IPS DF 6.9 (cell line): ENCODE measurements at regions not wholly inside any gene's neighbourhood (a gene's known extent, or its start where the extent isn't known, plus 50 kb on each side); places are given as distances from the start of the nearest gene placed in this dataset.
A peak's percentile ranks its signal among the peaks of the same experiment; 100 is the strongest.

Experiments used
- DNase-seq: peaks from one replicate; pipeline ENCODE4 v3.0.0-alpha.2; 2013; ENCODE audit warnings: low read depth, low spot score
- H3K27ac ChIP-seq: one replicate; pipeline ENCODE4 v1.5.1; 2013; ENCODE audit warnings: low read length, control low read depth
- H3K27me3 ChIP-seq: 2 replicates; pipeline ENCODE4 v1.6.1; 2013; ENCODE audit warnings: mild to moderate bottlenecking, low read length; ENCODE audit not compliant: control insufficient read depth, insufficient read depth
- H3K36me3 ChIP-seq: 2 replicates; pipeline ENCODE4 v1.6.1; 2013; ENCODE audit warnings: low read length; ENCODE audit not compliant: control insufficient read depth, insufficient read depth
- H3K4me1 ChIP-seq: 2 replicates; pipeline ENCODE4 v1.6.1; 2013; ENCODE audit warnings: low read length; ENCODE audit not compliant: control insufficient read depth, insufficient read depth
- H3K4me3 ChIP-seq: 2 replicates; pipeline ENCODE4 v1.5.1; 2013; ENCODE audit warnings: mild to moderate bottlenecking, low read length
- H3K9me3 ChIP-seq: 2 replicates; pipeline ENCODE4 v1.6.1; 2013; ENCODE audit warnings: low read length, inconsistent platforms; ENCODE audit not compliant: control insufficient read depth, insufficient read depth
- WGBS: extraction: QIAGEN DNeasy Blood & Tissue Kit; methylation state at CpG from one replicate; pipeline ENCODE4 v1.1.7; 2013; ENCODE audit warnings: mixed read lengths, missing lambda C conversion rate; ENCODE audit not compliant: insufficient read length, insufficient coverage; 5-methylcytosine and 5-hydroxymethylcytosine counted together

DNA sequence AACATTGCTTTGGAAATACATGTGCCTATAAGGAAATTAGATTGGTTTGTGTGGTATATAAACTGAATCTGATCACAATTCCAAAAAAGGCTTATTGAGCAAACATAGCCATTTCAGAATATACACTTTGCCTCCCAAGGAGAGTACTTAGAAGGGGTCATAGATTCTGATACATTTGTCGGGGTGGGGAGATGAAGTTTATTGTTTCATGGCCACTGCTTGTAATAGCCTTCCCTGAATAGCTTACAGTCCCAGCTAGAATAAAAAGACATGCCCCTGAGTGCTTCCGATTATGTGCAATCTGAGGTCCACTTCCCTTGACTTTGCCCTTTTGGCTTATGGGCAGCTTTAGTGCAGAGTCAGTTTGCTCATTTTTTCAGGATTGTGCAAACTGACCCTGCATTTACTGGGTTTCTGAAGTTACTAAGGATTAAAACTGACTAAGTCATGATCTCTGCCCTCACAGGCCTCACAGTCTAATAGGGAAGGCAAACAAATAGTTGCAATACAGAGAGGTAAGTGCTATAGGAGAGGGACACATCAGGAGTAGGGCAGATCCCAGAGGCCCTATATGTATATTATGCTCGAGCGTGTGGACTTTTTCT lies 184.2 kb downstream of the BLID start:
- Histone ChIP-seq H3K4me3 (no peak overlapping the region), H3K9me3 (no peaks in the 10 kb centered on the region), H3K4me1 (peaks cover 4% of the 10 kb centered on the region; the same call in 1 of the 2 replicates), H3K27ac (no peak overlapping the region), H3K27me3 (no peaks in the 10 kb centered on the region), H3K36me3 (no peaks in the 10 kb centered on the region)
- no CpG with 5 or more reads among the region's 4 CpGs for WGBS
- DNase-seq, result no peak

DNA sequence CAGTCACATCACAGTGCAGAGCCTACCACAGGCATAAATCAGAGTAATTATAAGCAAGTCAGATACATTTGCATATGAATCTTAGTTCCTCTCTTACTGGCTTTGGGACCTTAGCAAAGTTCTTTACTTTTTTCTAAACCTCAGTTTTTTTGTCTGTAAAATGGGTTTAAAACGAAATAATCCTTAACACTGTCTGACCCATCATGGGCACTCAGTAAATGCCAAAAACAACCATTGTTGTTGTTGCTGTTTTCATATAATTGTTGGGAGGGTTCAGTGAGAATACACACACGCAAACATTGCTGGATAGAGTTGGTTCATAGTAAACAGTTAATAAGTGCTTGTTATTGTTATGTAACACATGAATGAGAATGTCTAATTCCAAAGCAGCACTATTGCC lies 184.9 kb downstream of the BLID start:
- DNase-seq, result no peak
- Histone ChIP-seq H3K27me3 (no peaks in the 10 kb centered on the region), H3K4me1 (peaks cover 4% of the 10 kb centered on the region; the same call in 1 of the 2 replicates), H3K9me3 (no peaks in the 10 kb centered on the region), H3K27ac (no peak overlapping the region), H3K4me3 (no peak overlapping the region), H3K36me3 (no peaks in the 10 kb centered on the region)
- no CpG with 5 or more reads among the region's 2 CpGs for WGBS

DNA sequence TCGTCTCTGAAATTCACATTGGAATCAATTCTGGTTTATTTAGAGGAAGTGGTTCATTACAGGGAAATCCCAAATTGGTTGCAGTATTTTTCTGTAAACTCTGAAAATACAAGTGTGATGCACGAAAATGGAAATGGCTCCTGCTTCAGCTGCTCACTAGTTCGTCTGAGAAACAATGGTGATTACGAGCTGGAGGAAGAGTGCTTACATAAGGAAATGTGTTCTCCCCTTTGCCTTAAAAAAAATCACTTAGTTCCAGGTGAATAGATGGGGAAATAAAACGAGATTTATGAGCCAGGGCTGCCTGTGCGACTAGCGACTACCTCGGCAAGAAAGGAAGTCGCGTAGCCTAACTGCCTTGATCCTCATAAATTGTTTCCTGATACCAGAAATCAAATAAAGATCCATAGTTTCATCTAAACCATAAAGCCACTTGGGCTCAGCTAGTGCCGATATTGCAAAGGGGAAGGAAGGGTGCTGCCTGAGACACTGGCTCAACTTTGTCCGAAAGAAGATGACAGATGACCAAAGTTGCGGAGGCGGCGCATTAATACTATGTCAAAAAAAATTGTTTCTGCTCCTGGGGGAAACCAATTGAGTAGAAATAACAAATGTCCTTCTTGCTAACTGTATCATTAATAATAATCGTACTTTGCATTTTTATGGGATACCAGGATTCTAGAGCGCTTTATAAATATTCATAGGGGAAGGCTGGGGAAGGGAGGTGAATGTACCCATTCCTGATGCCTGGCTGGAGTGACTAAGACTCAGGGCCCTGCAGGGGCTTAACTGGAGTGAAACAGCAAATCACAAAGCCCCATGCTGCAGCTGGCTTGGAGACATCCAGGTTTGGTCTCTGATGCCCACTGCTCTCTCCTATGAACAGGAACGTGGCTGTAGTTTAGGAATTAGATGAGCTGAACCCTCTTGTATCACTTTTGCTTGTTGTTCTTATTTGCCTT lies 185.7 kb downstream of the BLID start:
- no peak overlapping the region for H3K27ac ChIP-seq
- H3K36me3 ChIP-seq, result no peaks in the 10 kb centered on the region
- H3K4me3 ChIP-seq, result no peak overlapping the region
- DNase-seq, result no peak
- H3K27me3 ChIP-seq, result no peaks in the 10 kb centered on the region
- H3K9me3 ChIP-seq, result no peaks in the 10 kb centered on the region
- no CpG with 5 or more reads among the region's 18 CpGs for WGBS
- H3K4me1 ChIP-seq, result peaks cover 4% of the 10 kb centered on the region; the same call in 1 of the 2 replicates

DNA sequence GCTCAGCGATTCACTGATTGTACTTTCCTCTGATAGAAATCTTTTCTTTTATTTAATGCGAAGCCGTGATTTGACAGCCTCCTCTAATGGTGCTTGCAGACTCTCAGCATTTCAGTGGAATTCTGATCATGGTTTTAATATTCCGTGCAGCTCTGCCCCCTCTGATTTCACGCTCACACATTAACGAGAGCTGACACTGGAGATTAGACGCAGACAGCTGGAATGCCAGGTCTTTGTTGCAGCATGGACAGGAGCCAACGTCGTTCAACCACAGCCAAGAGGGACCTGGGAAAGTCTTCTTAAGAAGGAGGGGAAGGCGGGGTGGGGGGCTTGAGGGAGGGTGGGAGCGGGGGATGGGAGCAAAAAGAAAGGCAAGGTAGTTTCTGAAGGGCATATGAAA lies 186.4 kb downstream of the BLID start:
- DNase-seq, result no peak
- no peak overlapping the region for H3K27ac ChIP-seq
- peak overlapping the region; percentile 4; the same call in 1 of the 2 replicates for H3K4me3 ChIP-seq
- H3K4me1 ChIP-seq, result peaks cover 4% of the 10 kb centered on the region; the same call in 1 of the 2 replicates
- no peaks in the 10 kb centered on the region for H3K36me3 ChIP-seq
- WGBS, result no CpG with 5 or more reads among the region's 11 CpGs
- no peaks in the 10 kb centered on the region for H3K9me3 ChIP-seq
- no peaks in the 10 kb centered on the region for H3K27me3 ChIP-seq

DNA sequence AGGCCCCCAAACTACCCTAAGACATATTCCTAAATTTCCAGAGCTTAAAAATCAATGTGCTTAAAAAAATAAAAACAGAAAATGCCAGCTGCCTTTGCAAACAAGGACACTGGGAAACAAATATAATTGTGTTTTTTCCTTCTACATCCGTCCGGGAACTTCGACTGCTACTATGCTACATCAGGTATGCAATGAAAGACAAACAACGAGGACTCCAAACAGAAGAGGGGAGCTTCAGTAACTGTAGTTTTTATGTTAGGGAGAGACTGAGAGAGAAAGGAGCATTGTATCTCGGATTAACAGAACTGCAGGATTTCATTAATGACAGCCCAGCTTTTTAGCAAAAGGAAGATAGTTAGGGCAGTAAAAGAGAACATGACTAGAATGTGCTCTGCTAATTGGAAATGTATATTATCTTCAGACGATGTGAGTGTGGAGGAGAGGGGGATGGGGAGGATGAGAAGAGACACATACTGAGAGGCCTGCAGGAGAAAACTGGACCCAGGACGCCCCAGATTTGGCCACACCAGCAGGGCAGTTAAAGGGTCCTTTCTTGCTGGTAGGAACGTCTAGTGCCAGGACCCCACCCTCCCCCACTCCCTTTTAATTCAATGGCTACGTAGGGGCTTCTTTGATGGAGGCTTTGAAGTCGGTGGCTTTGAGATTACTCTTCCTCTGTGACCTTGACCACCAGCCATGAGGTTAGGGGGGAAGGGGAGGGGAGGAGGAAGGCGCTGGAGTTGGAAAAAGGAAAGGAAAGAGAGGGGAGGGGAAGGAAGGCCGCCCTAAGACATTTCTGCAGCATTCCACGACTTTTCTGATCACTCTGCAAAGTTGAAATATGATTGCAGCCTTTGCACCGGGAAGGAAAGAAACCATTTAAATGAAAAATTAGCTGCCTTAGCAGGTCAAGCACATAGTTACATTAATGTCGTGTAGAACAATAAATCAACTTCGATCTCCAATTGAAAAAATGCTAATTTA lies 187.1 kb downstream of the BLID start:
- WGBS, result no CpG with 5 or more reads among the region's 16 CpGs
- Histone ChIP-seq H3K27me3 (no peaks in the 10 kb centered on the region), H3K9me3 (no peaks in the 10 kb centered on the region), H3K4me1 (peaks cover 4% of the 10 kb centered on the region; the same call in 1 of the 2 replicates), H3K36me3 (no peaks in the 10 kb centered on the region), H3K4me3 (no peak overlapping the region; the same call in 1 of the 2 replicates), H3K27ac (no peak overlapping the region)
- DNase-seq, result no peak

DNA sequence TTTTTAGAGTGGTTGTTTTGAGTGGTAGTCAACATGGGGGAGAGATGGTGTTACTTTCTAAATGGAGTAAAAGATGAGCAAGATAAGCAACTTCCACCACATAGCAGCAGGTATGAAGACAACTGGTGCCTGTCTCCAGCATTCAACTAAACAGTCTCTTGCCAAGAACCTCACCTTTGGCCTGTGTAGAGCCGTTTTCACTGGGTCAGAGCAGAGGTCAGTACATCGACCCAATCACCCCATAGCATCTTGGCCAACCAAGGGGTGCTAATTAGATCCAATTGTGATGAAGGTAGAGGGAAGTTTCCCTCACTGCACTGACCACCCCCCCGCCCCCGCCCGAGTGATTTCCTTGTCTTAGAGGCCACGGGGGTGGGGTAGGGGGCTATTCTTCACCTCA lies 188.2 kb downstream of the BLID start:
- no peaks in the 10 kb centered on the region for H3K27me3 ChIP-seq
- no CpG with 5 or more reads among the region's 6 CpGs for WGBS
- no peak overlapping the region for H3K4me3 ChIP-seq
- H3K9me3 ChIP-seq, result no peaks in the 10 kb centered on the region
- peaks cover 4% of the 10 kb centered on the region; the same call in 1 of the 2 replicates for H3K4me1 ChIP-seq
- H3K36me3 ChIP-seq, result no peaks in the 10 kb centered on the region
- no peak overlapping the region for H3K27ac ChIP-seq
- DNase-seq, result no peak

DNA sequence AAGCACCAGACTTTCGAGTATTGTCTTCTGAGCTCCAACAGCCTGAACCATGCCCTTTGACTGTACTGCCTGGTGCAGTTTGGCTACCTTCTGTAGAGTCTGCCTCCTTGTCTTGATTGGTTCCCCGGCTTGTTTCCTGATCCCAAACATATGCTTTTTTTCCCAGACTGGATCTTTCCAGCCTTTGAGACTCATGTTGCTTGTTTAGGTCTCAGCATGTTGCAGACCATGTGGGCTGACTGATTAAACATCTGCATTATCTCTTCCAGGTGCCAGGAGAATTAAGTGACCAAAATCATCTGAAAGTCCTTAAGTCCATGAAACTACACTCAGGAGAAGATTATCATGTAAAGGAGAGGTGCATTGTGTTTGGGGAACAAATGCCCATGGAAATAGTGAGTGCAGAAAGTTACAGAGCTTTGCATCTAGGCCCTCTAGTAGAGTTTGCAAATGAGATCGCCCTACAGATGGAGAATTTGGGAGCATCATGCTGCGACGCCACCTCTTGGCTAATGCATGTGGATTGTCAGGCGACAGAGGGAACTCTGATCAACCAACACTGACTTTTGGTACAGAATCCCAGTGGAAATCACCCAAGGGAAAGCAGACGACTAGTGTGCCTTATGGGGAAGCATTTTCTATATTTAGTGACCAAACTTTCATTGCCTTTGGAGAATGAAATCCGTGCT lies 188.8 kb downstream of the BLID start:
- H3K4me1 ChIP-seq, result peaks cover 4% of the 10 kb centered on the region; the same call in 1 of the 2 replicates
- DNase-seq, result no peak
- no peaks in the 10 kb centered on the region for H3K9me3 ChIP-seq
- no peaks in the 10 kb centered on the region for H3K27me3 ChIP-seq
- no CpG with 5 or more reads among the region's 8 CpGs for WGBS
- no peak overlapping the region for H3K27ac ChIP-seq
- no peak overlapping the region for H3K4me3 ChIP-seq
- H3K36me3 ChIP-seq, result no peaks in the 10 kb centered on the region

DNA sequence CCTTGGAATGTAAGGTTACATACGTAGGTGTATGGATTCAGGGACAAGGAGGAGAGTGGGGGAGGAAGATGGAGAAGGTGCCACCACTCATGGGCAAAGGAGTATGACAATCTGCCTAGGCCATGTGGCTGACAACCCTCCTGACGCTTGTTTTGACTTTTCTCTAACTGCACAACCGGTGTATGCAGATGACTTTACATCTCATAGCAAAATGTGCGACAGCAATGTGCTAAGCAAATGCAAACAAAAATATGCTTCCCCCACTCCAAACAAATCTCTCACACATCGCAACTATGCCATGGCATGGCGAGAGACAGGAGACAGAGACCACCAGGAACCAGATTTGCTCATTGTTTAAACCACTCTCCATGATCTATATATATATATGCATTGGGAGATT lies 191.8 kb downstream of the BLID start:
- WGBS, result no CpG with 5 or more reads among the region's 6 CpGs
- no peak for DNase-seq
- no peak overlapping the region for H3K27ac ChIP-seq
- H3K27me3 ChIP-seq, result no peaks in the 10 kb centered on the region
- no peaks in the 10 kb centered on the region for H3K36me3 ChIP-seq
- H3K4me1 ChIP-seq, result no peaks in the 10 kb centered on the region; the same call in 1 of the 2 replicates
- H3K4me3 ChIP-seq, result no peak overlapping the region
- no peaks in the 10 kb centered on the region for H3K9me3 ChIP-seq

DNA sequence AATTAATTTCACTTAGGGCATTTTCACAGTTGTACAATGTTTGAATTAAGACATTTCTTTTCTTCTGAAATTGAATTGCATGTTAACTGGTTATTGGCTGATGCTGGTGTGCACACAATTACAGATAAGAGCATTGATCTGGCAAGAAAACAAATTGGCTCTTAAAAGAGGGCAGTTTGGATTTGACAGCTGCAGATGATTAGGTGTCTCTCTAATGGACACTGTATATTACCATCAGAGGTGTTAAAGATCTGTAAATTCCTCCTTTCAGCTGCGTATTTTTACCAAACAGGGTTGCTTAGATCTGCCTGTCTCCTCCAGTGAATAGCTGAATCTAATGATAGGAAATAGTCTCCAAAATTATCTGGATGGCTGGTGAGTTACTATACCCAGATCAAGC lies 198.5 kb downstream of the BLID start:
- no peak overlapping the region for H3K27ac ChIP-seq
- H3K36me3 ChIP-seq, result no peaks in the 10 kb centered on the region
- H3K4me1 ChIP-seq, result no peaks in the 10 kb centered on the region
- no peak overlapping the region for H3K4me3 ChIP-seq
- no peak for DNase-seq
- WGBS, result no CpG with 5 or more reads among the region's 1 CpG
- no peaks in the 10 kb centered on the region for H3K9me3 ChIP-seq
- no peaks in the 10 kb centered on the region for H3K27me3 ChIP-seq
